ENCODE measurements at regions not wholly inside any gene's neighbourhood (a gene's known extent, or its start where the extent isn't known, plus 50 kb on each side); places are given as distances from the start of the nearest gene placed in this dataset.

DNA sequence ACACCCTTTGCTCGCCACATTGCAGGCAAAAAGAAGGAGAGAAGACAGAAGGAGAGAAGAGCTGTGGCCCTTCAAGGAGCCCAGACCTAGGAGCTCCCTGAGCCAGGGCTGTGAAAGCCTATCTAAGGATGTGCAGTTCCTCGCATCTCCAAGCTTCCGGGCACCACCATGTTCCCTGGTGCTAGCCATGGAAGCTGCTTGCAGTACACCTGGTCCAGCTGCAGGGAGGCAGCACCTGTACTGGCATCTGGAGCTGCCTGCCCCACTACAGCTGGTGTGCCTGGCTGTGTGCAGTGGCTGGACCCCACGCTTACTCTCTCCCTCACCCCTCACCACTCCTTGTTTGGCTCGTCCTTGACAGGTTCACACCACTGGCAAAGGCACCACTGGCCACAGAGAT is 1111.8 kb upstream of the POT1 start:
- Histone ChIP-seq H3K79me2 (ENCODE audit: control insufficient read depth, insufficient read depth, low read length) (no peaks in the 10 kb centered on the region), H2AFZ (ENCODE audit: low read length) (no peak overlapping the region), H3K4me1 (ENCODE audit: control insufficient read depth, extremely low read depth, insufficient read depth, low read length) (no peaks in the 10 kb centered on the region), H3K36me3 (ENCODE audit: control insufficient read depth, insufficient read depth, low read length) (no peaks in the 10 kb centered on the region), H3K9me3 (ENCODE audit: control insufficient read depth, insufficient read depth, low read depth, low read length) (no peaks in the 10 kb centered on the region), H3K27me3 (ENCODE audit: control insufficient read depth, insufficient read depth, low read length) (no peaks in the 10 kb centered on the region), H4K20me1 (ENCODE audit: control insufficient read depth, extremely low read depth, insufficient read depth, low read length) (no peaks in the 10 kb centered on the region), H3K4me2 (ENCODE audit: extremely low read depth, insufficient read depth, low read length) (no peak overlapping the region), H3K27ac (ENCODE audit: insufficient read depth, low read length) (no peak overlapping the region), H3K4me3 (replicated peaks in 1 of 4; ENCODE audit: control extremely low read depth in 1 of 4, insufficient read depth in 1 of 4, low read depth in 3 of 4, low read length in 4 of 4) (no peak overlapping the region), H3K9ac (ENCODE audit: insufficient read depth, low read length) (no peak overlapping the region)
- TF ChIP-seq, protein P1, sequence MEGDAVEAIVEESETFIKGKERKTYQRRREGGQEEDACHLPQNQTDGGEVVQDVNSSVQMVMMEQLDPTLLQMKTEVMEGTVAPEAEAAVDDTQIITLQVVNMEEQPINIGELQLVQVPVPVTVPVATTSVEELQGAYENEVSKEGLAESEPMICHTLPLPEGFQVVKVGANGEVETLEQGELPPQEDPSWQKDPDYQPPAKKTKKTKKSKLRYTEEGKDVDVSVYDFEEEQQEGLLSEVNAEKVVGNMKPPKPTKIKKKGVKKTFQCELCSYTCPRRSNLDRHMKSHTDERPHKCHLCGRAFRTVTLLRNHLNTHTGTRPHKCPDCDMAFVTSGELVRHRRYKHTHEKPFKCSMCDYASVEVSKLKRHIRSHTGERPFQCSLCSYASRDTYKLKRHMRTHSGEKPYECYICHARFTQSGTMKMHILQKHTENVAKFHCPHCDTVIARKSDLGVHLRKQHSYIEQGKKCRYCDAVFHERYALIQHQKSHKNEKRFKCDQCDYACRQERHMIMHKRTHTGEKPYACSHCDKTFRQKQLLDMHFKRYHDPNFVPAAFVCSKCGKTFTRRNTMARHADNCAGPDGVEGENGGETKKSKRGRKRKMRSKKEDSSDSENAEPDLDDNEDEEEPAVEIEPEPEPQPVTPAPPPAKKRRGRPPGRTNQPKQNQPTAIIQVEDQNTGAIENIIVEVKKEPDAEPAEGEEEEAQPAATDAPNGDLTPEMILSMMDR (conservative IDR thresholded peaks at IDR 0.05 in 1 of 2, IDR thresholded peaks at IDR 0.05 in 1 of 2; ENCODE audit: low read depth in 1 of 2, low read length in 2 of 2) = no peak
- TF ChIP-seq EZH2 (IDR thresholded peaks at IDR 0.05; ENCODE audit: low read length, missing control alignments) = no peak
- no peak for DNase-seq (ENCODE audit: low read depth in 2 of 2)

DNA sequence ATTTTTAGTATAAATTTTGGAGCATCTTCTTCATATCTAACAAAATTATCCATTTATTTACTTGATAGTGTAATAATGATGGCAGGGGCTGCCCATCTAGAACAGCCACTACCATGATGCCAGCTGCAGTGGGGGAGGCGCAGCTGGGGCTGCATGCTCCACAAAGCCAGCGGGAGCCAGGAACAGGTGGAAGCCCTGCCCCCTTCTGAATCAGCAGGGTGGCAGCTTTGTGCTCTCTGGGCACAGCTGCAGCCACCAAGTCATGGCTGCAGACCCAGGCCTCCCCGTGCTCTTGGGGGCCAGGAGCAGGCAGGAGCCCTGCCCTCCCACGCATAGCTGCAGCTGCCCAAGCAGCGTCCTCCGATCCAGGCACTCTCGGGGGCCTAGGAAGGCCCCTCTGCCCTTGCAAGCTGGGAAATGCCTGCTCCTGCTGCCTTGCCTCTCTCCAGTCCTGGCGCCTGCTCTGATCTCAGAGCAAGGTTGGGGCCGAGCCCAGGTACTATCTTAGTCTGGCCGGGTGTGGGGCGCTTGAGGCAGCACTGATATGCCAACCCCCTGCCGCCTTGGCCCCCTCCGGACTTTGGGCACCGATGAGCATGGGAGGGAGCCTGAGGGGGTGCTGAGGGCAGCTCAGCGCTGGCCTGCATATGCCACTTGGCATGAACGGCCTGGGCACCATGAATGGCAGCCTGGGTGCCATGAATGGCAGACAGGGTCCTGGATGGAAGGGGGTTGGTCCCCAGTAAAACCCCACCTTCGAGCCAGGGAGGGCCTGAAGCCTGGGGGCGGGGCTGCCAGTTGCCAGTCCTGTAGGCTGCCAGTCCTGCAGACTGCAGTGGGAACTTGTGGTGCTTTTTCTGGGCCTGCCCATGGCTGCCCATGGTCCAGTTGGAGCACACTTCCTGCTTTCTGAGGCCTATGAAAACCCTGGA is 1110.8 kb upstream of the POT1 start:
- Histone ChIP-seq H3K27ac (ENCODE audit: insufficient read depth, low read length) (no peak overlapping the region), H4K20me1 (ENCODE audit: control insufficient read depth, extremely low read depth, insufficient read depth, low read length) (no peaks in the 10 kb centered on the region), H3K79me2 (ENCODE audit: control insufficient read depth, insufficient read depth, low read length) (no peaks in the 10 kb centered on the region), H3K9ac (ENCODE audit: insufficient read depth, low read length) (no peak overlapping the region), H2AFZ (ENCODE audit: low read length) (no peak overlapping the region), H3K4me3 (replicated peaks in 1 of 4; ENCODE audit: control extremely low read depth in 1 of 4, insufficient read depth in 1 of 4, low read depth in 3 of 4, low read length in 4 of 4) (no peak overlapping the region), H3K36me3 (ENCODE audit: control insufficient read depth, insufficient read depth, low read length) (no peaks in the 10 kb centered on the region), H3K9me3 (ENCODE audit: control insufficient read depth, insufficient read depth, low read depth, low read length) (no peaks in the 10 kb centered on the region), H3K4me1 (ENCODE audit: control insufficient read depth, extremely low read depth, insufficient read depth, low read length) (no peaks in the 10 kb centered on the region), H3K4me2 (ENCODE audit: extremely low read depth, insufficient read depth, low read length) (no peak overlapping the region), H3K27me3 (ENCODE audit: control insufficient read depth, insufficient read depth, low read length) (no peaks in the 10 kb centered on the region)
- TF ChIP-seq EZH2 (IDR thresholded peaks at IDR 0.05; ENCODE audit: low read length, missing control alignments) = no peak
- TF ChIP-seq, protein P1 (conservative IDR thresholded peaks at IDR 0.05 in 1 of 2, IDR thresholded peaks at IDR 0.05 in 1 of 2; ENCODE audit: low read depth in 1 of 2, low read length in 2 of 2) = no peak
- DNase-seq (ENCODE audit: low read depth in 2 of 2) = no peak

DNA sequence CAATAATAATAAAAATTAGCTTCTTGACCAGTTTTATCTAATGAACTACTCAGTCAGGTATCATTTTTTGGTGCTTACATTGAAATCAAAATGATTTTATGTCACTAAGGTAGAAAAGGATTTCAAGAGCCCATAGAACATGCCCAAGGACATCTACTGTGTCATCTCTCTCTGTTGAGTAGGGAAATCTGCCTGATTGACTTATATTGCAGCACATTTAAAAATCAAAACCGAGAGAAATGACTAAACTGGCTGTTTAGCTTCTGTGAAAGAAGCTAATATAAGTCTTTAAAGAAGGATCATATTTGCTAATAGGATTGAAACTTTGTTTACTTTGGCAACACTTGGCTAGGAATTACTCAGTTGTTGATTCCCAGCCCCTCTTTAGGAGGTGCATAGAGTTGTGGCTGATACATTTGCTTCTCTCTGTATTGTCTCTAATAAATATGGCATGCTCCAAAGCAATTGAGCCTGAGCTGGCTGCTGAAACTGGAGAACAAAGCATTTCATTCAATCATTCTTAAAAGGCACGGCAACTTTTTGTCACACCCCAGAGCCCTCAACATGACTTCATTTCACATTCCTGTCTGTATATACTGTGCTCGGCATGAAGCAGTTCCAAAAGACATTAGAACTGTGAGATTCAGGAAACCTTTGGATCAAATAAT is 1096.9 kb upstream of the POT1 start:
- peak in 1 of 2 donors; percentile 2 for DNase-seq (ENCODE audit: low read depth in 2 of 2)
- no peaks in the 10 kb centered on the region for H3K4me1 ChIP-seq (ENCODE audit: control insufficient read depth, extremely low read depth, insufficient read depth, low read length)
- TF ChIP-seq, protein P1 (conservative IDR thresholded peaks at IDR 0.05 in 1 of 2, IDR thresholded peaks at IDR 0.05 in 1 of 2; ENCODE audit: low read depth in 1 of 2, low read length in 2 of 2) = no peak
- no peak for TF ChIP-seq EZH2 (IDR thresholded peaks at IDR 0.05; ENCODE audit: low read length, missing control alignments)

More for the DNA sequence above, 1096.9 kb upstream of the POT1 start:
- no peaks in the 10 kb centered on the region for H3K9me3 ChIP-seq (ENCODE audit: control insufficient read depth, insufficient read depth, low read depth, low read length)
- no peak overlapping the region for H2AFZ ChIP-seq (ENCODE audit: low read length)
- H3K27ac ChIP-seq (ENCODE audit: insufficient read depth, low read length) = no peak overlapping the region
- H3K79me2 ChIP-seq (ENCODE audit: control insufficient read depth, insufficient read depth, low read length) = no peaks in the 10 kb centered on the region
- no peak overlapping the region for H3K4me2 ChIP-seq (ENCODE audit: extremely low read depth, insufficient read depth, low read length)
- no peaks in the 10 kb centered on the region for H3K27me3 ChIP-seq (ENCODE audit: control insufficient read depth, insufficient read depth, low read length)
- no peak overlapping the region for H3K4me3 ChIP-seq (replicated peaks in 1 of 4; ENCODE audit: control extremely low read depth in 1 of 4, insufficient read depth in 1 of 4, low read depth in 3 of 4, low read length in 4 of 4)
- no peak overlapping the region for H3K9ac ChIP-seq (ENCODE audit: insufficient read depth, low read length)
- H4K20me1 ChIP-seq (ENCODE audit: control insufficient read depth, extremely low read depth, insufficient read depth, low read length) = no peaks in the 10 kb centered on the region
- H3K36me3 ChIP-seq (ENCODE audit: control insufficient read depth, insufficient read depth, low read length) = no peaks in the 10 kb centered on the region

Data from fibroblast of lung (primary cell).